ENCODE measurements at regions not wholly inside any gene's neighbourhood (a gene's known extent, or its start where the extent isn't known, plus 50 kb on each side); places are given as distances from the start of the nearest gene placed in this dataset.

DNA sequence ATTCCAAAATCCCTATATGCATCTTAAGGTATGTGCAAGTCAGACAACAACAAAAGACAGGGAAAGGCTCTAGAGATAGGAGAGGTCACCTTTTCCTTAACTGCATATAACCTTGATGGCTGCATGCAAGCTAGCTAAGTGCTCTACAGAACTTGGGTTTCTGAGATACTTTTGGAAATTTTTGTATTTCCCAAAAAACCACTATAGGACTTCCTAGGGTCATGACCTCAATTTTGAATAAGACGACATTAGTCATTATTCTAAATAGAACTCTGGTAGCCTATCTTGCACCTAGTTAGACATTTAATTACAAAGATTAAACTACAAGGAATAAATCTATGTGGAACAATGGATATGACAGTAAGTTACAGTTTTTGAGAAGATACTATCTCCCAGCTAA, 309.3 kb downstream of the BCAT1 start:
- Histone ChIP-seq H3K9me3 (ENCODE audit: low read depth) (no peaks in the 10 kb centered on the region), H2AFZ (no peak overlapping the region), H3K4me1 (ENCODE audit: insufficient read depth) (no peaks in the 10 kb centered on the region), H3K4me3 (no peak overlapping the region), H3K9me2 (ENCODE audit: insufficient read depth) (no peaks in the 10 kb centered on the region), H3K27ac (no peak overlapping the region), H3K27me3 (replicated peaks; ENCODE audit: insufficient read depth) (no peaks in the 10 kb centered on the region; the same call in 1 of the 2 replicates), H4K20me1 (ENCODE audit: insufficient read depth) (no peaks in the 10 kb centered on the region), H3K79me2 (ENCODE audit: insufficient read depth) (no peaks in the 10 kb centered on the region), H3K36me3 (ENCODE audit: low read depth) (no peaks in the 10 kb centered on the region), H3K9ac (no peak overlapping the region), H3K4me2 (ENCODE audit: unreplicated experiment) (no peak overlapping the region), H3F3A (ENCODE audit: insufficient read depth) (no peaks in the 10 kb centered on the region)
- 0% methylated on average over 1 of the region's 1 CpG for WGBS, 2 experiments (ENCODE audit: low coverage in 1 of 2, low lambda C conversion rate in 2 of 2, missing lambda C conversion rate in 2 of 2)
- TF ChIP-seq EZH2phosphoT487 (IDR thresholded peaks at IDR 0.05; ENCODE audit: insufficient read depth, low read depth) (no peak), EZH2 (IDR thresholded peaks at IDR 0.05; ENCODE audit: insufficient read depth, poor library complexity, severe bottlenecking) (no peak)
- in situ Hi-C loops (cut with MboI), result no loop called here
- DNase-seq, result no peak

DNA sequence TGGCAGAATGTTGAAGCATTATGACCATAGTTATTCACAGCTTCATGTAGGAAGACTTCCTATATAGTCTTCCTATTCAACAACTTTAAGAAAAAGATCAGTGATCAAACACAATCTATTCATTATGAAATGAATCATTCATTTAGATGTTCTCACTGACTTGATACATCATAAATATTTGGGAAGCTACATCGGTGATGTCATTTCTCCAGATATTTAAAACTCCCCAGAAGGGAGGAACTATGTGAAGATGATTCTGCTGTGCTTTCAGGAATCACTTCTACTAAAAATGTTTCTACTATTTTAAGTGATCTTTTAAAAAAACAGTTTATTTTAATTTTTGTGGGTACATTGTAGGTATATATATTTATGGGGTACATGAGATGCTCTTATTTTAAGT, 316.4 kb downstream of the BCAT1 start:
- no peaks in the 10 kb centered on the region; the same call in 1 of the 2 replicates for H3K27me3 ChIP-seq (replicated peaks; ENCODE audit: insufficient read depth)
- H4K20me1 ChIP-seq (ENCODE audit: insufficient read depth), result no peaks in the 10 kb centered on the region
- in situ Hi-C loops (cut with MboI), result no loop called here
- no peaks in the 10 kb centered on the region for H3K9me2 ChIP-seq (ENCODE audit: insufficient read depth)
- H3F3A ChIP-seq (ENCODE audit: insufficient read depth), result no peaks in the 10 kb centered on the region
- no peak overlapping the region for H2AFZ ChIP-seq
- no peaks in the 10 kb centered on the region for H3K79me2 ChIP-seq (ENCODE audit: insufficient read depth)
- TF ChIP-seq EZH2phosphoT487 (IDR thresholded peaks at IDR 0.05; ENCODE audit: insufficient read depth, low read depth) (no peak), EZH2 (IDR thresholded peaks at IDR 0.05; ENCODE audit: insufficient read depth, poor library complexity, severe bottlenecking) (no peak)
- H3K4me1 ChIP-seq (ENCODE audit: insufficient read depth), result no peaks in the 10 kb centered on the region
- WGBS, 2 experiments (ENCODE audit: low coverage in 1 of 2, low lambda C conversion rate in 2 of 2, missing lambda C conversion rate in 2 of 2), result 57 to 63% methylated on average over 1 of the region's 1 CpG
- H3K27ac ChIP-seq, result no peak overlapping the region
- no peaks in the 10 kb centered on the region for H3K36me3 ChIP-seq (ENCODE audit: low read depth)
- no peak for DNase-seq
- H3K9me3 ChIP-seq (ENCODE audit: low read depth), result no peaks in the 10 kb centered on the region
- no peak overlapping the region for H3K4me2 ChIP-seq (ENCODE audit: unreplicated experiment)
- no peak overlapping the region for H3K4me3 ChIP-seq
- no peak overlapping the region for H3K9ac ChIP-seq

DNA sequence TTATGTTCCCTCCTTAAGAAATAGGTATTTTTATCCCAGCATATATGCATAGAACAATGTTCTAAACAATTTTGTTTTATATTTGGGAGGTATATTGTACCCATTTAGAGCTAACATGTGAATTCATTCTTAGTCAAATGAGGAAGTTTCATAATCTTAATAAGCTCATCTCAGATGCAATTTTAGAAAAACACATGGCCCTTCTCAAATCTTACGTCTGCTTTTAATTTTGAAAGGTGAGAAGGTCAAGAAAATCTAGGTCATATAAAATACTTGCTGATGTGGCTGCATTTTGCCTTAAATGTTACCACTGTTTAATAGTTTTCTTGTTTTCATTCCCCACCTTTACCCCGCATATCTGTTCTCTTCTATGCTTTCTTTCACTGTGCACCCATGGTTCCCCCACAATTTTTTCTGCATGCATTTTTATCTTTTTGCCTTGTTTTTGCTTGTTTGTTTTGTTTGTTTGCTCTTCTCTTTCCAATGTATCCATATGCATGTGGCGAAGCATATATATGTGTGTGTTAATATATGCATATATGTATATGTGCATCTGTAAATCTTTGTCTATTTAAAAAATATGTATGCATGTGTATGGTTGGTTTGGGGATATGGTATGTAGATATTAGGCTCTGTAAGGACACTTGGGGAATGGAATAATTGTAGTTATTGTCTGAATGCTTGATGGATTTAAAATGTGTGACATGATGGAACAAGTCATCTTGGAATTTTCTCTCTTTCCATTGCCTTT, 317.1 kb downstream of the BCAT1 start:
- H3K9me2 ChIP-seq (ENCODE audit: insufficient read depth), result no peaks in the 10 kb centered on the region
- no peaks in the 10 kb centered on the region for H3K4me1 ChIP-seq (ENCODE audit: insufficient read depth)
- in situ Hi-C loops (cut with MboI), result no loop called here

DNA sequence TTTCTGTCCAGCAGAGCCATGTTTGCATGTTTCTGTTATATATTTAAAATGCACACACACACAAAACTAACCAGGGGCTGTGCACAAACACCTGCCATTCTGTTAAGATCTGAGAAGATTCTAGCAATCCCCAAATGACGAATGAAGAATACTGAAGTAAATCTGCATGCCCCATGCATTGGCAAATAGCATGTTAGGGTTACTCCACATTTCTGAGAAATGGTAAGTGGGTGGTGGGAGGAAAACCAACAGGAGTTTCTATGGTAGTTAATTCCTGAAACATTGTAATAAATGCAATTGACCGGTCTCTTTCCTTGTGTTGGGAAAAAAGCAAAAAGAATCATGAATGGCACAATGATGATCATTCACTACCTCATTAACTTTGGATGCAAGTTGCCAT, 318.0 kb downstream of the BCAT1 start:
- Histone ChIP-seq H4K20me1 (ENCODE audit: insufficient read depth) (no peaks in the 10 kb centered on the region), H3K79me2 (ENCODE audit: insufficient read depth) (no peaks in the 10 kb centered on the region), H3K9ac (no peak overlapping the region), H3K36me3 (ENCODE audit: low read depth) (no peaks in the 10 kb centered on the region), H3K4me1 (ENCODE audit: insufficient read depth) (no peaks in the 10 kb centered on the region), H3K4me2 (ENCODE audit: unreplicated experiment) (no peak overlapping the region), H3K9me3 (ENCODE audit: low read depth) (no peaks in the 10 kb centered on the region), H3F3A (ENCODE audit: insufficient read depth) (no peaks in the 10 kb centered on the region), H3K4me3 (no peak overlapping the region), H3K27me3 (replicated peaks; ENCODE audit: insufficient read depth) (no peaks in the 10 kb centered on the region; the same call in 1 of the 2 replicates), H2AFZ (no peak overlapping the region), H3K9me2 (ENCODE audit: insufficient read depth) (no peaks in the 10 kb centered on the region), H3K27ac (no peak overlapping the region)
- in situ Hi-C loops (cut with MboI), result no loop called here
- 45 to 55% methylated on average over 2 of the region's 2 CpGs for WGBS, 2 experiments (ENCODE audit: low coverage in 1 of 2, low lambda C conversion rate in 2 of 2, missing lambda C conversion rate in 2 of 2)
- TF ChIP-seq EZH2 (IDR thresholded peaks at IDR 0.05; ENCODE audit: insufficient read depth, poor library complexity, severe bottlenecking), result no peak
- TF ChIP-seq EZH2phosphoT487 (IDR thresholded peaks at IDR 0.05; ENCODE audit: insufficient read depth, low read depth), result no peak
- DNase-seq, result no peak

More for the DNA sequence above, 317.1 kb downstream of the BCAT1 start:
- Histone ChIP-seq H3K4me2 (ENCODE audit: unreplicated experiment) (no peak overlapping the region), H3K9ac (no peak overlapping the region), H3K27ac (no peak overlapping the region), H3F3A (ENCODE audit: insufficient read depth) (no peaks in the 10 kb centered on the region), H3K79me2 (ENCODE audit: insufficient read depth) (no peaks in the 10 kb centered on the region), H4K20me1 (ENCODE audit: insufficient read depth) (no peaks in the 10 kb centered on the region), H3K36me3 (ENCODE audit: low read depth) (no peaks in the 10 kb centered on the region), H2AFZ (no peak overlapping the region), H3K9me3 (ENCODE audit: low read depth) (no peaks in the 10 kb centered on the region), H3K4me3 (no peak overlapping the region), H3K27me3 (replicated peaks; ENCODE audit: insufficient read depth) (no peaks in the 10 kb centered on the region; the same call in 1 of the 2 replicates)
- no peak for DNase-seq
- 19 to 23% methylated on average over 3 of the region's 3 CpGs for WGBS, 2 experiments (ENCODE audit: low coverage in 1 of 2, low lambda C conversion rate in 2 of 2, missing lambda C conversion rate in 2 of 2)
- no peak for TF ChIP-seq EZH2phosphoT487 (IDR thresholded peaks at IDR 0.05; ENCODE audit: insufficient read depth, low read depth)
- TF ChIP-seq EZH2 (IDR thresholded peaks at IDR 0.05; ENCODE audit: insufficient read depth, poor library complexity, severe bottlenecking), result no peak
